Karpas-422 (cell line): ENCODE measurements at regions not wholly inside any gene's neighbourhood (a gene's known extent, or its start where the extent isn't known, plus 50 kb on each side); places are given as distances from the start of the nearest gene placed in this dataset.
"Not testable (repeated sequence)": the region's sequence is repeated elsewhere in the genome, so short reads cannot be mapped to it uniquely, and the experiment has no call there.

Source experiments
- DNase-seq: peaks from one replicate; pipeline ENCODE4 v3.0.0-alpha.2; 2015
- H2AFZ ChIP-seq: fragments of 200-600 bp; sonication (generic); 2 replicates; pipeline ENCODE4 v1.6.1; 2014; ENCODE audit warnings: antibody characterized with exemption, low read length, mixed read lengths
- H3K27ac ChIP-seq: fragments of 200-600 bp; sonication (generic); 2 replicates; pipeline ENCODE4 v1.5.1; 2014; ENCODE audit warnings: mild to moderate bottlenecking, low read length, moderate library complexity
- H3K27me3 ChIP-seq: fragments of 200-600 bp; sonication (generic); 2 replicates; pipeline ENCODE4 v1.6.1; 2014; ENCODE audit warnings: low read length, mixed read lengths
- H3K36me3 ChIP-seq: fragments of 200-600 bp; sonication (generic); 2 replicates; pipeline ENCODE4 v1.6.1; 2014; ENCODE audit warnings: low read length, mixed read lengths; ENCODE audit not compliant: insufficient read depth
- H3K4me1 ChIP-seq: fragments of 200-600 bp; sonication (generic); 2 replicates; pipeline ENCODE4 v1.6.1; 2014; ENCODE audit warnings: mild to moderate bottlenecking, low read length, mixed read lengths
- H3K4me2 ChIP-seq: fragments of 200-600 bp; sonication (generic); 2 replicates; pipeline ENCODE4 v1.6.1; 2014; ENCODE audit warnings: low read length, low read depth, mild to moderate bottlenecking; ENCODE audit not compliant: poor library complexity, severe bottlenecking
- H3K4me3 ChIP-seq: fragments of 200-600 bp; sonication (generic); 2 replicates; pipeline ENCODE4 v1.5.1; 2014; ENCODE audit warnings: mild to moderate bottlenecking, antibody characterized with exemption, low read length, mixed read lengths
- H3K79me2 ChIP-seq: fragments of 200-600 bp; sonication (generic); 2 replicates; pipeline ENCODE4 v1.6.1; 2014; ENCODE audit warnings: mild to moderate bottlenecking, low read length, mixed read lengths
- H3K9ac ChIP-seq: fragments of 200-600 bp; sonication (generic); 2 replicates; pipeline ENCODE4 v1.6.0; 2014; ENCODE audit warnings: low read length
- H3K9me2 ChIP-seq: fragments of 200-600 bp; sonication (generic), shearing (Covaris generic); replicated peaks from 2 replicates; pipeline ENCODE4 v1.6.0; 2014; ENCODE audit warnings: mild to moderate bottlenecking, low read length, moderate library complexity; ENCODE audit not compliant: insufficient read depth
- H3K9me3 ChIP-seq: fragments of 300-700, 200-600 bp; sonication (generic); 2 replicates; pipeline ENCODE4 v1.6.1; 2014; ENCODE audit warnings: low read length, mixed read lengths
- H4K20me1 ChIP-seq: fragments of 200-600 bp; sonication (generic); 2 replicates; pipeline ENCODE4 v1.6.1; 2014; ENCODE audit warnings: mild to moderate bottlenecking, antibody characterized with exemption, low read length, low read depth; ENCODE audit not compliant: insufficient read depth

GRCh38 chr2:172260336-172260735 lies 157.6 kb upstream of the DLX2 start:
- Histone ChIP-seq H3K4me3 (no peak overlapping the region), H3K4me2 (no peak overlapping the region), H3K79me2 (no peaks in the 10 kb centered on the region), H3K9me3 (no peaks in the 10 kb centered on the region), H3K27ac (no peak overlapping the region), H3K9ac (no peak overlapping the region), H3K4me1 (no peaks in the 10 kb centered on the region), H2AFZ (no peak overlapping the region), H3K27me3 (no peaks in the 10 kb centered on the region), H3K36me3 (no peaks in the 10 kb centered on the region), H3K9me2 (no peaks in the 10 kb centered on the region), H4K20me1 (no peaks in the 10 kb centered on the region)
- no peak for DNase-seq

- Histone ChIP-seq H3K9me2 (no peaks in the 10 kb centered on the region), H3K79me2 (no peaks in the 10 kb centered on the region), H3K4me2 (no peak overlapping the region), H3K27ac (no peak overlapping the region), H3K36me3 (no peaks in the 10 kb centered on the region), H2AFZ (no peak overlapping the region), H3K9me3 (no peaks in the 10 kb centered on the region), H4K20me1 (no peaks in the 10 kb centered on the region), H3K9ac (no peak overlapping the region), H3K4me1 (no peaks in the 10 kb centered on the region), H3K4me3 (no peak overlapping the region), H3K27me3 (no peaks in the 10 kb centered on the region)
- no peak for DNase-seq
Measured at GRCh38 chr2:172261292-172261691, 158.6 kb upstream of the DLX2 start.

GRCh38 chr2:172262486-172262885 lies 159.8 kb upstream of the DLX2 start:
- H2AFZ ChIP-seq: no peak overlapping the region
- H3K36me3 ChIP-seq: no peaks in the 10 kb centered on the region
- H4K20me1 ChIP-seq: no peaks in the 10 kb centered on the region
- H3K27me3 ChIP-seq: no peaks in the 10 kb centered on the region
- no peak overlapping the region for H3K27ac ChIP-seq
- H3K79me2 ChIP-seq: no peaks in the 10 kb centered on the region
- no peak overlapping the region for H3K4me2 ChIP-seq
- no peaks in the 10 kb centered on the region for H3K4me1 ChIP-seq
- H3K9ac ChIP-seq: no peak overlapping the region
- no peaks in the 10 kb centered on the region for H3K9me3 ChIP-seq
- no peak for DNase-seq
- no peaks in the 10 kb centered on the region for H3K9me2 ChIP-seq
- no peak overlapping the region for H3K4me3 ChIP-seq

- H3K79me2 ChIP-seq, H3K9me2 ChIP-seq, H3K27ac ChIP-seq, H3K4me3 ChIP-seq, H3K4me1 ChIP-seq, H3K9ac ChIP-seq, H4K20me1 ChIP-seq, DNase-seq, H3K36me3 ChIP-seq, H3K9me3 ChIP-seq, H3K4me2 ChIP-seq, H3K27me3 ChIP-seq, H2AFZ ChIP-seq: not testable (repeated sequence)
Measured at GRCh38 chr2:172264820-172265219, 162.1 kb upstream of the DLX2 start.

GRCh38 chr2:172269507-172270244 lies 157.7 kb upstream of the ITGA6 start:
- H3K9ac ChIP-seq, H2AFZ ChIP-seq, H3K9me2 ChIP-seq, H3K27ac ChIP-seq, H4K20me1 ChIP-seq, H3K36me3 ChIP-seq, H3K9me3 ChIP-seq, H3K4me2 ChIP-seq, H3K27me3 ChIP-seq, DNase-seq, H3K4me3 ChIP-seq, H3K79me2 ChIP-seq: not testable (repeated sequence)
- H3K4me1 ChIP-seq: peaks cover 24% of the 10 kb centered on the region

- Histone ChIP-seq H3K9ac (no peak overlapping the region), H3K9me2 (no peaks in the 10 kb centered on the region), H3K4me1 (peaks cover 32% of the 10 kb centered on the region), H2AFZ (no peak overlapping the region), H3K9me3 (no peaks in the 10 kb centered on the region), H4K20me1 (no peaks in the 10 kb centered on the region), H3K27ac (no peak overlapping the region), H3K36me3 (no peaks in the 10 kb centered on the region), H3K4me2 (no peak overlapping the region), H3K27me3 (no peaks in the 10 kb centered on the region), H3K79me2 (no peaks in the 10 kb centered on the region), H3K4me3 (no peak overlapping the region)
- DNase-seq: no peak
Measured at GRCh38 chr2:172270278-172271079, 156.9 kb upstream of the ITGA6 start.

GRCh38 chr2:172273910-172274571 lies 153.3 kb upstream of the ITGA6 start:
- H3K4me2 ChIP-seq: peak overlapping the region; percentile 23
- no peaks in the 10 kb centered on the region for H3K9me2 ChIP-seq
- peaks cover 7% of the 10 kb centered on the region; the same call in 1 of the 2 replicates for H3K9me3 ChIP-seq
- peak overlapping the region; percentile 87 for H2AFZ ChIP-seq
- H4K20me1 ChIP-seq: no peaks in the 10 kb centered on the region
- H3K9ac ChIP-seq: no peak overlapping the region
- no peaks in the 10 kb centered on the region for H3K79me2 ChIP-seq
- H3K4me3 ChIP-seq: no peak overlapping the region
- no peaks in the 10 kb centered on the region for H3K27me3 ChIP-seq
- H3K36me3 ChIP-seq: no peaks in the 10 kb centered on the region; the same call in 1 of the 2 replicates
- H3K4me1 ChIP-seq: peaks cover 46% of the 10 kb centered on the region
- DNase-seq: no peak
- no peak overlapping the region for H3K27ac ChIP-seq

GRCh38 chr2:172275239-172275638 lies 152.1 kb upstream of the ITGA6 start:
- Histone ChIP-seq H3K9me3 (peaks cover 7% of the 10 kb centered on the region; the same call in 1 of the 2 replicates), H2AFZ (peak overlapping the region; percentile 14), H3K9me2 (no peaks in the 10 kb centered on the region), H3K4me3 (no peak overlapping the region), H3K4me1 (peaks cover 58% of the 10 kb centered on the region), H3K79me2 (no peaks in the 10 kb centered on the region), H3K36me3 (no peaks in the 10 kb centered on the region; the same call in 1 of the 2 replicates), H3K27ac (no peak overlapping the region), H3K27me3 (no peaks in the 10 kb centered on the region), H4K20me1 (no peaks in the 10 kb centered on the region), H3K9ac (peak overlapping the region; percentile 14; the same call in 1 of the 2 replicates), H3K4me2 (peak overlapping the region; percentile 32)
- DNase-seq: peak; percentile 65
